ENCODE measurements at regions not wholly inside any gene's neighbourhood (a gene's known extent, or its start where the extent isn't known, plus 50 kb on each side); places are given as distances from the start of the nearest gene placed in this dataset.
A peak's percentile ranks its signal among the peaks of the same experiment; 100 is the strongest.

DNA sequence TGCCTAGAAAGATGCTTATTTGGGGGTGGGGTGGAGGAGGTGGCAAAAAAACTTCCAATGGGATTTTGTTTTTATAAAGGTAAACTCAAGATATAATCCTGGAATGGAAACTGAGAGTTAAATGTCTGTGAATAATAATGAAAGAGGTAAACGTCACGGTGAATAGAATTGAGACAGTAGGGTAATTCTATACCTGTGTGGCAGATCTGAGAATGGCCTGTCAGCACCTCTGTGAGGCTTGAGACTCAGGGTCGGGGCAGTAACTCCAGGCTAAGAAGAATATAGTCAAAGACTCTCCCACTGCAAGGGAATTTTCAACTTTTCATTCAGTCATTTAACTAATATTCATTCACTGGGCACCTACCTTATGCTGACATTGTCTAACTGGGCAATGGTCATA, 581.2 kb upstream of the ZNF608 start:
- intact Hi-C loops (cut with DNase I), result no loop called here
- DNase-seq, result no peak

DNA sequence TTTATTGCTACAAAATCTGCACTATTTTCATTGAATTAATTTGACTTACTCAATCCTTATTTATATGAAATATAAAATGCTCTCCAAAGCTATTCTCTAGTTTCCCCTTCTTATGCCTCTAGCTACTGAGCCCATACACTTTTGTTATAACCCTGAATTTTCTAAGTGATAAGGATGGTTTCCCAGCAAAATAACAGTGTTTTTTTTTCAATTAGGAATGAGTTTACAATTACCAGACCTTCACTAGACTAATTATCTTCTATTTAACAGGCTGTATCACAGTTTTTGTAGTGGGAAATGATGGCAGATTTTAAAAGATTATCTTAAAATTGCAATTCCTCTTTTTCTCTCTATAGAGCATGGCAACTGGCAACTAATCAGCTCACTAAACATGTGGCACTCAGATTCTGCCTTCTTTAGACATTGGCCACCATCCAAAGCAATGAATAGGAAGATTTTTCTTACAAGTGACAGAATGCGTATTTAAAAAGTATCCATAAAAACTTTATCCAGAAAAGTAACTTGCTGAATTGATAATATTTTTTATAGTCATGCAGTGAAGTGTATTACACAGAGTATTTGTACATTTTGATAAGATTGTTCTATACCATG, 585.7 kb upstream of the ZNF608 start:
- no peak for DNase-seq
- intact Hi-C loops (cut with DNase I), result no loop called here

DNA sequence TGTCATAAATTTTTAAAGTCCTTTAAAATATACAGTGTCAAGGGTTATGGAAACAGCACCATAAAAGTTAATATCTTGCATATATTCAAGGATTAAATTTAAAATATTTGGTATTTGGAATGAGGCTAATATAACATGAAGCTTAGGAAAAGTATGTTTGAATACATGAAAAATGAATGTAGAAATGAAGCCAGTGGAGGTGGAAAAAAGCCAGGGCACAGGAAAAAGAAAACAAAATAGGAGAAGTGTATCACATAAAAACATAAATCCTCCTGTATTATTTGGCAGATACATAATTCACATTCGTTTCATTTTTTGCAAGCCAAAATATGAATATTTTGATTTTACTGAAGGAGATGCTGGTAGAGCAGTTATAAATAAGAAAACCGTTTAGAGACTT, 587.0 kb upstream of the ZNF608 start:
- DNase-seq, result no peak
- intact Hi-C loops (cut with DNase I), result no loop called here

DNA sequence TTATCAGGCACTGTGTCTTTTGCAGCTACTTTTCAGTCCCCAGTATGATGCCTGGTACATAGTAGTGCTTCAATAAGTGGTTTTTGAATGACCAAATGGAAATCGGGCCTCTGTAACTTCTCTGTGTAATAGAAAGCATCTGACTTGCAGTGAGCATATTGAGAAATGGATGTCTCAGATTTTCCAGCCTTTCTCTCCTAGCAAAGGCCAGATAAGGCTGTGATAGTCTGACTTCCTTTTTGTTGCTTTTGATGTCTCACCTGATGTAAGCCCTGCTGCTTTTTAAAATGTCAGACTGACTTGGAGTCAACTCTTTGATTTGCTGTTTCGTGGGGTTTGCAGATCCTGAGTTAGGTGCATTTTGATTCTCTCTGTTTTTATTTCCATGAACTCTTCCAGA, 590.0 kb upstream of the ZNF608 start:
- DNase-seq, result no peak
- intact Hi-C loops (cut with DNase I), result no loop called here

DNA sequence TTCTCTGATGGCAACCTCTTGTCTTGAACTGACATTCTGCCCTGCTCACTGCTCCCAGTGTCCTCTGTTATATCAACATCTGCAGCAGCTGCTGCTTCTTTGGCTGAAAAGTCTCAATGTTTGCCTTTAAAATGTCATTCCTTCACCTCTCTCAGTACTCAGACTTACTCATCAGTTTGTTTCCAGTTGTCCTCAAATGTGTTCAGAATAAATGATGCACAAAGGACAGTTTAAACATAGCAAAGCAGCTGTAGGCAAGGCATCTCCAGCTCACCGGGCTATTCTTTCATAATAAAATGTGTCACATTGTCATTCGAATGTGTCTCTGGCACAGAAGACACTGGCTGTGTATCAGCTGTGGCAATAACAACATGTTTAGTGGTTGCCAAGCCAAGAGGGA, 590.9 kb upstream of the ZNF608 start:
- no peak for DNase-seq
- intact Hi-C loops (cut with DNase I), result no loop called here

DNA sequence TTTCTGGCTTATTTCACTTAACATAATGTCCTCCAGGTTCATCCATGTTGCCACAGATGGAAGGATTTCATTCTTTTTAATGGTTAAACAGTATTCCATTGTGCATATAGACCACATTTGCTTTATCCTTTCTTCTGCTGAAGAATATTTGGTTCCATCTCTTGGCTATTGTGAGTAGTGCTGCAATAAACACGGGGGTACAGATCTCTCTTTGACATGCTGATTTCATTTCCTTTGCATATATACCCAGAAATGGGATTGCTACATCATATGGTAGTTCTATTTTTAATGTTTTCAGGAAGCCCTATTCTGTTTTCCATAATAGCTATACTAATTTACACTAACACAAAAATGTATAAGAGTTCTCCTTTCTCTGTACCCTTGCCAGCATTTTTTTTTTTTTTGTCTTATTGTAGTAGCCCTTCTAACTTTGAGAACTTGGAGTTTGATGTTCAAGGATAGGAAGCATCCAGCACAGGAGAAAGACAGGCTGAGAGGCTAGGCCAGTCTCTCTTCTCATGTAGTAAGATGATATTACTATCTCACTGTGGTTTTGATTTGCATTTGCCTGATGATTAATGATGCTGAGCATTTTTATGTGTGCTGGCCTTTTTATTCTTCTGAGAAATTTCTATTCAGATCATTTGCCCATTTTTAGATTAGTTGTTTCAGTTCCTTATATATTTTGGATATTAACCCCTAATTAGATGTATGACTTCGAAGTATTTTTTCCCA, 592.2 kb upstream of the ZNF608 start:
- intact Hi-C loops (cut with DNase I), result no loop called here
- DNase-seq, result no peak

DNA sequence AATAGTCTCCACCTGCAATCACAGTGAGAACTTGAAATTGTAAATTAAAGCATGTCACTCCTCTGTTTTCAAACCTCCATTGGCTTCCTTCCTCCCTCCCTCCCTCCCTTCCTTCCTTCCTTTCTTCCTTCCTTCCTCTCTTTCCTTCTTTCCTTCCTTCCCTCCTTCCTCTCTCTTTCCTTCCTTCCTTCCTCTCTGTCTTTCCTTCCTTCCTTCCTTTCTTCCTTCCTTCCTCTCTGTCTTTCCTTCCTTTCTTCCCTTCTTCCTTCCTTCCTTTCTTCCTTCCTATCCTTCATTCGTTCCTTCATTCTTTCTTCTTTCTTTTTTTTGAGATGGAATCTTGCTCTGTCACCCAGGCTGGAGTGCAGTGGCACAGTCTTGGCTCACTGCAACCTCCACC, 595.0 kb upstream of the ZNF608 start:
- no peak for DNase-seq
- intact Hi-C loops (cut with DNase I), result no loop called here

DNA sequence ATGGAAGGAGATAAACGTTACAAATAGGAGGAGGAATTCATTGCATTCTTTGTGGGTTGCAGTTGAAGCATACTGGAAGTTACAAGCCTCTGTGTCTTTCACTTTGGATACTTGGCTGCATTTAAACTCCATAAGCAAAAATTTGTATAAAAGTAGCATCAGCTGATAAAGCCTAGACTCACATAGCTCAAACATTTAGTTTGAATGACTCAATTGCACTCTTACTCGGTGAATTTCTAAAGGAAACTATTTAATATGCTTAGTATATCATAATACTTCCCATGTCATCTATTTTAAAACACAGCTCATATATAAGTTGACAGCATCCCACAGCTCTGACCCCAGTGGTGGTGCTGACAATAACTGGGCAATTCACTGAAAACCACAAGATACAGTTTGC, 596.6 kb upstream of the ZNF608 start:
- DNase-seq, result no peak
- intact Hi-C loops (cut with DNase I), result no loop called here

DNA sequence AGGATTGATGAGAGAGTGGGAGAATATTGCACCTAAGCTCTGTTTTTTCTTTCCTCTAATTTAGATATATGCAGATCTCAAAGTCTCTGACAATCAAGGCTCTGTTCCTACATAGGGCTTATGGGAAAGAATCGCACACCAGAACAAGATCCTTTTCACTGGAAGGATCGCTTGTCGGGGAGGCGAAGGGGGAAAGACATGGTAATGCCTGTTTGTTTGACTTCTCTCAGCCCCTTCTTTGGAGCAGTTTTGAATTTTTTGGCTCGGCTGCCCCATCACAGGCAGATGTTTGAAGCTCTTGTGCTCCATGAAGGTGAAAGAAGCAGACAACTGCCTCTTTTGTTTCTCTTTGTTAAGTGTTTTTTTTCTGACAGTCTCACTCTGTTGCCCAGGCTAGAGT, 599.9 kb upstream of the ZNF608 start:
- intact Hi-C loops (cut with DNase I), result loop anchor here (5.0 kb wide), 1 partner anchor 66 kb away; no protein-coding TSS in a partner anchor
- DNase-seq, result peak in 2 of 10 donors; percentile 2 to 39

DNA sequence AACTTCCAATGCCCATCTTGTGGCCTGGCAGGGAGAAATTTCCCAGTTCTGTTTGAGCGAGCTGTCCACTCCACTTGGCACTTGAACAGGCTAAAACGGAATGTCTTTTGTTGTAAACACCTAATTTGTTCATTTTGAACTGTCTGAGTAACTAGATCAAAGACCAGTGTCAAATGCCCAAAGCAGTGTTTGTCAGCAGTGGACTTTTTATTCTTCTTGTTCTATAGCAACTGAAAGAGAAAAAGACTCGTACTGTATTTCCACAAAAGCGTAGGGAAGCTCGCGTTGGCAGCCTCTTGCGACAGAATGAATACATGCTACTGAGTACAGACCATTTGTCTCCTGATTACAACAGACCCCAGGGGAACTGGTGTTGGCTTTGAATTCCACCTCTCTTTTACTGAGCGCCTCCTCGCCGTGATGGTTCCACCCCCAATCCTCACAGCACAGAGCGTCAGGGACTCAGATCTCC, 601.8 kb upstream of the ZNF608 start:
- DNase-seq, result peak in 5 of 10 donors; percentile 11 to 68 (median 30)
- intact Hi-C loops (cut with DNase I), result loop anchor here (5.0 kb wide), 1 partner anchor 64 kb away; no protein-coding TSS in a partner anchor

DNA sequence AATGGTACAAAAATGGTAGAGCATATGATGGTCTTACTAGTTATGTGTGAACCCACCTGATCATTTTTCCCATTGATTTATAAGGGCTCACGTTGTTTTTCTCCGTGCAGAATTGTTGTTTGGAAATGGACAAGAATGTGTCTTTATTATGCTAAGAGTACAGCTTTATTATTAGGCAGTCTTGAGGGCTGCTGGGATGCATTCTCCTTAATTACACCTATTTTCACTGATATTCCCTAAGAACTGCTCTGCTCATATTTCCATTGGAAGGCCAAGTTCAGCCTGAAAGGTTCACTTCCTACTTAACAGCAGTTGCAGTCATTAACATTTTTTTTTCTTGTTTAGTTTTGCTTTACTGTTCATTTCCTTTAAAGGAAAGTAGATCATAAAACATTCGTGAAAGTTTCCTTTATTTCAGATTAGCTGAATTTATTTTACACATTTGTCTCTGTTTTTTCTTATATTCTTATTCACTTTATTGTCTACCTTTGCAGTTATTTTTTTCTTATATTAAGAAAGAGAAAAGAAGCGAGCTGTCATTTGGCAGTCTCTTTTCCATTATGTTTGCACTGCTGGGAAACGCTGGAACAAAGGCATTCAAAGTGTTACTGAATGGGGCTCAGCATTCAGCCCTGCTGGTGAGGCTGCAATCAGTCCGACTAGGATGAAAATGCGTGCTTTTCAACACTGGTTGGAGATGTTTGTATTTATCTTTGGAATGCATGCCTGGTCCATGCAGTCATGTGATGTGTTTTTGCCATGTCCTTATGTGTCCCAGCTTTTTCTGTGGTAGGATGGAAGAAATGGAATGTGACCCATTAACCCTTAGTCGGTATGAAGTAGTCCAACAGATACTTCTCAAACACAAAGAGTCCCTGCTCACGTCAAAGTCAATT, 602.7 kb upstream of the ZNF608 start:
- intact Hi-C loops (cut with DNase I), result loop anchor here (5.0 kb wide), 1 partner anchor 63 kb away; no protein-coding TSS in a partner anchor
- DNase-seq, result peak in 4 of 10 donors; percentile 4 to 42 (median 11)

DNA sequence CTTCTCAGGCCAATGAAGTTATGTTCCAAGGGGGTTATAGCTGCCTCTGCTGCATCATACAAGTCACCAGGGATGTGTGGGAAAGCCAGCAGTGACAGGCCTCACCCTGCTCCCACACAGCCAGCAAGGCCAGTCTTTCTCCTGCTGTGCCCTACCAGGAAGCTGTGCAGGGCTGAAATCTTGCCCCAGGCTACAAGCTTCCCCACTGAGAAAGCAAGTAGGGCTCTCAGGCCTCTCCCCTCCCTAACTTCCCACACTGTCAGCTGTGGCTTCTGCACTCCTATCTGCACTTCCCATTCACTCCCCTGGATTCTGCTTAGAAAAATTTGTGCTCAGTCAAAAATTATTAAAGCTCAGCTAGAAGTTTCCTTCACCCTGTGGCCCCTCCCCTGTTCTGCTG, 611.2 kb upstream of the ZNF608 start:
- no peak for DNase-seq
- intact Hi-C loops (cut with DNase I), result no loop called here

DNA sequence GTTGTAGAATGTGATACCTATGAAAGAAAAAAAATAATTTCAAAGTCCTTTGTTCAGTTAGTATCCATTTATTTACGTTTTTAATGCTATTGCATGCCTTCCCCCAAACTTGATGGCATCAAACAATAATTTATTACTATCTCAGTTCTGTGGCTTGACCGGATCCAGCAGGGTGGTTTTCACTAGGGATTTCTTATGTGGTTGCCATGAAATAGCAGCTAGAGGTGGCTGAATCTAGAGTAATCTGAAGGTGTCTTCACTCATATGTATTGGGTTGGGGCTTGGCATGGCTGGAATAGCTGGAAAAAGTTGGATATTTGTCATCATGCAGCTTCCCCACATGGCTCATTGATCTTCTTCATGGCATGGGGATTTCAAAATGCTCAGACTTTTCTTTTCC, 619.3 kb upstream of the ZNF608 start:
- intact Hi-C loops (cut with DNase I), result no loop called here
- DNase-seq, result no peak

DNA sequence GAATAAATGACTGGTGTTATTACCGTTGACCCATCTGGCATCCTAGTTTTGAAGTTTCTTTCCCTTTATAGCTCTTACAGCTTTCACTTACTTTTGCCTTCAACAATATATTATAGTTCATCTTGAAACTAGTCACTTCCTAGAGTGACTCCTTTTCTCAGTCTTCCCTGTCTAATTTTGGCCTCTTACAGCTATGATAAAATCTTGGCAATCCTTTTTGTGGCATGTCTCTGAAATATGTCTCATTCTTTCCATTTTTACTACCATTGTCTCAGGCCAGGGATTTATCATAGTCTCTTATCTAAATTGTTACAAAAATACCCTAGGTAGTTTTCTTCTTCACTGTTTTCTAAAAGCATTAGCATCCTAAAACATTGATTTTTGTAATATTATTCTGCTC, 621.3 kb upstream of the ZNF608 start:
- intact Hi-C loops (cut with DNase I), result no loop called here
- DNase-seq, result no peak

DNA sequence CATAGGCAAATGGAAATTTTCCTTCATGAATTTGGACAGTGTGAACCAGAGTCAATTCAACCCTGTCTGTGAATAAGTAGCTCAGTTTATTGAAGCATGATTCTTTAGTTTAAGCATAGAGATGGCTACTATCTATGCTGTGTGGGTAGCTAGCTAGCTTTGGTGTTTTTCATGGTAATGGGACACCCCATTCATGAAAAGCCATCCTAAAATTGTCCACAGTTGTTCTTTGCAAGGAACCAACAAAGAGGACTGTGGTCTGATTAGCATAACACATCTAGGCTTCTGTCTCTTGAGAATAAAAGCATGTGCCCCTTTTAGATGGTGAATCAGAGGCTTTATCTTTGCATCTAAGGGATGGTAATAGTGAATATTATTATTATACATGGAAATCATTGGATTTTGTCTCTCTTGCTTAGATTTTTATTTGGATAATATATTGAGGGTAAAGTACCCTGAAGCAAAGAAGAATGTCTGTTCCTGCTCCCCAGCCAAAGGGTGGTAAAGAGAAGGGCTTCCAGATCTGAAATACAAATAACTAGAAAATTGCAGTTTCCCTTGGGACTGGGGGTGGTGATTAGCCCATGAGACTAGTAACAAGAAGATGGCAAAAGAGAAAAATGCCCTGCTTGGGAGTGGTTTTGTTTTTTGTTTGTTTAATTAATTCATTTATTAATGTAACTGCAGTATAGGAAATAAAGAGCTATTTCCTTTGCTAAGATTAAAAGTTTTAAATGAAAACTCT, 624.2 kb upstream of the ZNF608 start:
- intact Hi-C loops (cut with DNase I), result no loop called here
- no peak for DNase-seq

DNA sequence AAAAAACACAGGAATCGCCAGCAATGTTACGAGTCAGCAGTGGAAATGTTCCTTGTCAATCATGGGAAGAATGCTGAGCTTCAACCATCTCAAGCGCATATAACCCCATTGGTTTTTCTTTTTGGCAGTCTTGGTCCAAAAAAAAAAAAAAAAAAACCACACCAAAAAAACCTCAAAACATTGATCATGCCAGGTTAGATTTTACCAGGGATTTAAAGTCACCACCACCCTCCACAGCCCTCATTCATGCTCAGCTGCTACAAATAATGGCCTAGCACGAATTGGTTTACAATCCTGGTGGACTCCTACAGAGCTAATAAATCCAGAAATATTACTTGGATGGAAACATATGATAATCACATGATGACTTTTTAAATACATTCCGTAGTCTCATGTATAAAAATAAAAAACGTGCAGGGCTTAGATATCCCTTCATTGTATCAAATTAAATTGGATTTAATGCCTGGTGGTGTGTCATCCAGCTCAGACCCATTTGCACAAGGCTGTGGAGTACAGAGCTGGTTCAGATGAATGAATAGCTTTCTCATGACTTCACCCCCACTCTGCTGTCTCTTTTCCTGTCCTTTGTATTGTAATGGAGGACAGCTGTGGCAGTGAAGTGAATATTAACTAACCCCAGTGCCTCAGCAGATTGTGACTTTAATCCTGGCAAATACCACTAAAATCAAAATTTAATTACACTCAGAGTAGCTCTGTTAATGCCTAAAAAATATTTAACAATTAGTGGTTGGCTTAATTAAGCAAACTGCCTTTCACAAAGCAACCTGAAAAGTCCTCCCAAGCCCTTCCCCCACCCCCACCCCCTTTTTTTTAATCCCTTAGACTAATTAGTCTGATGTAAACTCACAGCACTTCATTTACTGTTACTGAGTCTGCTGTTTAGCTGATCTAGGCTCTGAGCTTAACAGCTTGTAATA, 626.5 kb upstream of the ZNF608 start:
- intact Hi-C loops (cut with DNase I), result no loop called here
- DNase-seq, result peak in 1 of 10 donors; percentile 15

DNA sequence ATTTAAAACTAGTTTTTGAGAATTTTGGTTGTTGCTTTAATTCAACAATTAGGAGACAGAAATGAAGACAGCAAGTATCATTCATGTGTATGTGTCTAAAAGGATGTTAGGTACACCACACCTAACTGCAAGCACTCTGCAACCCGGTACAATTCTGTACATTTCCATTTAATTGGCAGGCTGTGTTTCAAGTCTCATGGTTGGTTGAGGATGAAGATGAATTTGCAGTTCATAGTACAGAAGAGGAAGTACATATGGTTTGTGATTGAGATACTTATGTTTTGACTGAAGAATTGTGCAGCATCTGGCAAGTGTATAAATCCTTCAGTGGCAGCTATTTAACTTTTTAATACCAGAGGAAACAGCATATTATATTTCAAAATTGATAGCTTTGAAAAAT, 628.7 kb upstream of the ZNF608 start:
- intact Hi-C loops (cut with DNase I), result no loop called here
- DNase-seq, result no peak

DNA sequence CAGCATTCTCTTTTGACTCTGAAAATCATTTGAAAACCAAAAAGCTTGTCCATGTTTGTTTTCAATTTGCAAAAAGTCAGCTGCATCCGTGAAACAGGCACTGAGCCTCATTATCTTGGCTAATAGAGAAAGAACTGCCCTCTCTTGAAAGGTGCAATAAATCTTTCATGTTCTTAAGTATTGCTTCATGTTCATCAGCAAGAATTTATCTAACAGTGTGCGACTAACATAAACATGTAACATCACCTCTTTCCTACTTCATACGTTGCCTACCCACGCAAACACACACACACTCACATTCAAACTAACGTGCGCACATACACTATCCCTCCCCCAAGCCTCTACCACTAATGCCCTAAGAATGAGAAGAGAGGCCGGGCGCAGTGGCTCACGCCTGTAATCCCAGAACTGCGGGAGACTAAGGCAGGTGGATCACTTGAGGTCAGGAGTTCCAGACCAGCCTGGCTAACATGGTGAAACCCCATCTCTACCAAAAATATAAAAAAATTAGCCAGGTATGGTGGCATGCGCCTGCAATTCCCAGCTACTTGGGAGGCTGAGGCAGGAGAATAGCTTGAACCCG, 629.7 kb upstream of the ZNF608 start:
- no peak for DNase-seq
- intact Hi-C loops (cut with DNase I), result no loop called here

DNA sequence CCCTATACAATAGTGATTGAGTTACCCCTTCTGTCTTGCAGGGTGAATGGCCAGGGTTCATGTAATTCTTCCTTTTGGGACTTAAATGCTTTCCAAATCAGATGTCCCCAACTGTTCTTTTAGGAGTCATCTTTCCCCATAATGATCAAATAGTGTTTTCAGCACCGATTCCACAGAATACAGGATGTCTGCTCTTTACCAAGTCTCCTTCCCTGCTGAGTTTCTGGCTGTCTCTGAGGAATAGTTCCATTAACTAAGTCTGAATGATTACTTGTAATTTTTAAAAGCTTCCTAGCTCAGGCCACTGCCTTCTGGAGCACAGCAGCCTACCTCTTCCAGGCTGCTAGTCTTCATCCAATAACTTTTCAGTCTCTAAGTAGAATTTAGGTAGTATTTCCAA, 630.7 kb upstream of the ZNF608 start:
- intact Hi-C loops (cut with DNase I), result no loop called here
- no peak for DNase-seq

Measured in posterior cingulate gyrus (tissue), 11 donors.